HG03558 (cell line): ENCODE measurements at regions not wholly inside any gene's neighbourhood (a gene's known extent, or its start where the extent isn't known, plus 50 kb on each side); places are given as distances from the start of the nearest gene placed in this dataset.

Experiments
- ATAC-seq: cut with Tn5 transposase; IDR thresholded peaks from one replicate; pipeline ENCODE4 v1.9.1; 2021; ENCODE audit warnings: moderate number of reproducible peaks; ENCODE audit not compliant: unreplicated experiment; ENCODE audit errors: extremely low read depth

DNA sequence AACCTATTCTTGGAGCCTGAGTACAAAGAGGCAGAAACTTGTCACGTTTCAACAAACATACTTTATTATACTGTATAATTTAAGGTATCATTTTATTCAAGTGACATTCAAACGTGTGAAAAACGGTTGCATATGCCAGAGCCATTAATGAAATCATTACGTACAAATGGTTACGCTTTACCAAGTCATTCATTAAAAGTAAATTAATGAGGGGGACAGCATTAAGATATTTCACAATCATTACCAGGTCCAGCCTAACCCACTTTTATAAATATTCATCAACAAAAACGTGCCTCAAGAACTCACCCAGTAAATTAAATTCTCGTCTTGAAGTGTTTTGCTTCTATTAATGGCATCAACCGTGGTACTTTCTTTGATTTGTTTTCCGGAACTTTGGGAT, 253.0 kb downstream of the RPS24 start:
- no peak for ATAC-seq

DNA sequence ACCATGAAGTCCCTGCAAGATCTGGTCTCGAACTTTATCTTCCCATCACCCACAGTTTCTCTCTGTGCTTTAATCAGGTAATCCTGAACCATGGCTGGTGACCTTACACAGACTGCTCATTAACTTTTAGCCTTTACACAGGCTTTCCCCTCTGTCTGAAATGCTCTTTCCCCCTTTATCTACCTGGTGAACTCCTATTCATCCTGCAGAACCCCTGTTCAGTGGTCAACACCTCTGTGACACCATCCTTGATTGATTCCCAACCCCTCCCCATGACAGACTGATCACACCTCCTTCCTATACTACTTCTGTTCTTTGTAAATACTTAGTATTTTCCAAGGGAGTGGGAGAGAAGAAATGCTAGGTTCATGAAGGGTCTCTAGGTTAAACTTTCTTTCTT, 254.0 kb downstream of the RPS24 start:
- no peak for ATAC-seq

DNA sequence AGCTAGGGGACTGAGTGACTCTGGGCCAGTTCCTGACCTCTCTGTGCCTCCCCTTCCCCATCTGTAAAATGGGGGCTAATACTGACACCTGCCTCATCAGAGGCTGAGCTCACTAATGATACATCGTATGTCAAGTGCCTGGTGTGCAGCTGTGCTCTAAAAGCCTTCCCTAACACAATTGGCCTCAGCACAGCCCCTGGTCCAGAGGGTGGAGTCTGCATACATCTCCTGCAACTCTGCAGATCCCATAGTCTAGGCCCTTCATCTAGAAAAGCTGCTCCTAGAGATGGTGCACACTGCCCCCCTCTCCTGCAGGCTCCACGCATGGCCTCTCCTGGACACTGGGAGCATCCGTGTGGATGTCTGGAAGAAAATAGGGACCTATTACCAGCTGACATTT, 255.0 kb downstream of the RPS24 start:
- no peak for ATAC-seq

DNA sequence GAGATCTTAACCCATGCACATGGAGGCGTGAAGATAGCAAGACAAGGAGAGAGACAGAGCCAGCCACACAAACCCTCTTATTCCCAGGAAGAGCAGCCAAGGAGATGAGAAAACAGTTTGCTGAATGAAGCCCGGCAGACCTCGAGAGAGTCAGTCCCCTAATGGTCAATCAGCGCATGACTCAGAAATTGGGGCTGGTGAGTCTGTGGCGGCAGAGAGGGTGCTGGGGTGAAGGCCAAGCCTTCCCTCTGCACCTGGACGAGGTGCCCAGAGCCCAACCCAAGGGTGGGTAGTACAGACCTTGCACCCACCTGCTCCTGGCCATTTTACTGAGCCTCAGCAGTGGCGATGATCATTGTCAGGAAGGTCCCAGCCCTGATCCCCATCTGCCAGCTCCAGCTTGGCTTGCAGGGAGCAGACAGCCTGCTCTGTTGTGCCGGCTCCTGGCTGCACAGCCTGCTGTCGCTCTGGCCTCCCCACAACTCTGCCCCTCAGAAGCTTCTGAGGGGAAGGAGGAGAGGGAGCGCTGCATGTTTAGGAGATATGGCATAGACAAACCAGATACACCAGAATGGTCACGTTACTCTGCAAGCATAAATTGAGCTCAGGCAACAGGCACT, 256.6 kb downstream of the RPS24 start:
- no peak for ATAC-seq

DNA sequence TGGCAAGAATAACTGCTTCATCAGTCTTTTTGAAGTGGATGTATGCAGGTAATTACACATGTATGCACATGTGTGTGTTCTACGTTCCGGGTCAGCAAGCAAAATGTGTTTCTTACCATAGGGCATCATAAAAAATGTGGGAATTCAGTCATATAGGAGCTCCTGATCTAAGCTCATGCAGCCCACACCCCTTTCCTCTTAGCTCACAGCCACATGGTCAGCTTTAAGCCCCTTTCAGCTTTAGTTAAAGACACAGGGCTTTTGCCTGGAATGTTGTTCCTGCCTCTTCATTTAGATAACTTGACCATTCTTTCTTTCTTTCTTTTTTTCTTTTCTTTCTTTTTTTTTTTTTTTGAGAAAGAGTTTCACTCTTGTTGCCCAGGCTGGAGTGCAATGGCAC, 258.1 kb downstream of the RPS24 start:
- no peak for ATAC-seq

DNA sequence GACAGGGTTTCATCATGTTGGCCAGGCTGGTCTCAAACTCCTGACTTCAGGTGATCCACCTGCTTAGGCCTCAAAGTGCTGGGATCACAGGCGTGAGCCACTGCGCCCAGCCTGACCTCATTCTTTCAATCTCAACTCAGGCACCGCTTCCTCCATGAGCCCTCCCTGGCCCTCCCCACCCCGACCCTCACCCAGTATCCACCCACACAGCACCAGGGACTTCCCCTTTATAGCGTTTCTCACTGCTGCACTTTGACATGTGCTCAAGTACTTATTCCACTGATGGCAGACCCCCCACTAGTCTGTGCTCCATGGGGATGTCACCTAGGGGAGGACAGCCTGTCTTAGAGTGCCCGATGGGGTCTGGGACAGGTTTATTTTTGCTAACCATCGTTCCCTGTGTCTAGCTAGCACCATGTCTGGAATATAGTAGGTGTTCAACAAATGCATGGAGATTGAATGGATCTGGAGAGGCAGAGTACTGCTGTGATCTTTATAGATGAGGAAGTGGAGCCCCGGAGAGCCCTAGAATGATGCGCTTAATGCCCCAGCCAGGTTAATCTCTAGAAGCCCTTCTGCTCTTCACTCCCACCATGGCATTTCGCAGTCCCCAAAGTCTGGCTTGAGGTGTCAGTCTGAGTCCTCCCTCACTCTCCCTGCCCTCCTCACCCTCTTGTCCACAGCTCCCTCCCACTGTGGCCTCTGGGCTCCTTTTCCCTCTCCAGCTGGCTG, 258.8 kb downstream of the RPS24 start:
- no peak for ATAC-seq

DNA sequence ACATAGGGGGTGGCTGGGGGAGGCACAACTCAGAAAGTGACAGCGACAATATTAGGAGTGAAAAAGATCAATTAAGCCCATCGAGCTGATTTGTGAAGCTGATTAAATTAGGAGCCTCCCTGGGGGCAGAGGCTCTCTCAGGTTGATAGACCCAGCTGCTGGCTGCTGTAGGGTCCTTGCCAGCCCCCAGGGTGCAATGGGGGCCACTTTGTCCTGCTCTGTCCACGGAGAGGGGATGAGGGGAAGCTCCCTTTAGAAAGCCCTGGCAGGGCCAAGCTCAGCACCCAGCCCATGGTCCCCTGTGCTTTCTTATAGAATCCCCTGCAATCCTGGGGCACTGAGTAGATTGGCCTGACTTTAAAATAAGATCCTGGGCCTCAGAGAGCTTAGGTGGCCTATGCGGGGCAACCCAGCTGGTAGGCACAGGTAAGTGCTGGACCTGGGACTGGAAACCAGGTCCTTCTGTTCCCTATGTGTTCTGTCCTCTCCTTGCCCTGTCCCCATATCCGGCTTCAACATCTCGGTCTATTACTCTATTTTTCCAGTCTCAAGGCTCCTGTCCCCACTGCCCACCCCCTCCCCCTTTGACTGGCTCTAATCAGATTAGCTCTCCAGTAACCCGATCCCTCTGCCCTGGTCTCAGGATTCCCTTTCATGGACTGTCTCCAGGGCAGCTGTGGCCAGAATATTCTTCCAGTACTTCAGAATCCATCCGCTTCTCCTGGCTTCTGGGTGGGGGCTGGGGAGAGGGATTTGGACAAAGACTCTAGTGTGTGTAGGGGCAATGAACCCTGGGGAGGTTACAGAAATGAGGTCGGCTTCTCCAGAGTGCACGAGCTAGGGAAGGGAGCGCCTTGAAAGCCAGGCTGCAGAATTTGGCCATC, 259.6 kb downstream of the RPS24 start:
- ATAC-seq = no peak

DNA sequence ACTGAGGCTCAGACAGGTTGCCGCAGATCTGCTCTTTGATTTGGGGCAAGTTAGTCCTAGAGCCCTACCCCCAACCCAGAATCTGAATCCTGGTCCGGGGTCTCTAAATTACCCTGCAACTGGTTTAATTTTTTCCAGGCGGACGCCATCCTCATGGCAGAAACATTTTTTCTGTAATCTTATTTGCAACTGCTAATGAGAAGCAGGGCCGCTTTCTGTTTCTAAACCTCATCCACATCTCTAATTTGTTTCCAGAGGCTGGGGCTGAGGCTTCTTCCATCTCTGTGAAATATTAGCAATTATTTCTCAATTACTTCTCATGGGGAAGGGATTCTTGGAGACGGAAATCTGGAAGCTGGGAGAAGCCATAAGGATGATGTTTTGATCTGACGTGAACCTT, 261.6 kb downstream of the RPS24 start:
- no peak for ATAC-seq

DNA sequence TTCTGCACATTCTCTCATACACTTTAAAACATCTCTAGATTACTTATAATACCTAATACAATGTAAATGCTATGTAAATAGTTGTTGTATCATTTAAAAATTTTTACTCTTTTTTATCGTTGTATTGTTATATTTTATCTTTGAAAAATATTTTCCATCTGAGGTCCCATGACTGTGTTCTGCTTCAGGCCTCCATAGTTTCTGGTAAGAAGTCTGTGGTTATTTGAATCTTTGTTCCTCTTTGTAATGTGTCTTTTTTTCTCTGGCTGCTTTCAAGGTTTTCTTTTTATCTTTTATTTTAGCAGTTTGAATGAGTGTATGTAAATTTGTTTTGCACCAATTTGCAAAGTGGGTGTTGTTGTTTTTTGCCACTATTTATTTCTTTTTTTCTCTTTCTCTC, 263.1 kb downstream of the RPS24 start:
- no peak for ATAC-seq

DNA sequence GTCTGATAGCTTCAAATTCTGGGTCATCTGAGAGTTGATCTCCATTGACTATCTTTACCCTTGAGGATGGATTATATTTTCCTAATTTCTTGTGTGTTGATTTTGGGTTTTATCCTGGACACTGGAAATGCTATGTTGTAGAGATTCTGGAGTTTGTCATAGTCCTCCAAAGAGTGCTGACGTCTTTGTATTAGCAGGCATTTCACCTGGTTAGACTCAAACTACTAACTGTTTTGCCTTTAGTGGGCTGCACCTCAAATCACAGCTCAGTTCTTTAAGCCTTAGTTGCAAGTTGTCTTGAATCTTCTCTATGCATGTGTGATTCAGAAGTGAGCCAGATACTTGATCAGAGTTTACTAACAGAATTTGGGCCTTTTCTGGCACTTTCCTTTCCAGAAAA, 264.3 kb downstream of the RPS24 start:
- ATAC-seq = no peak

DNA sequence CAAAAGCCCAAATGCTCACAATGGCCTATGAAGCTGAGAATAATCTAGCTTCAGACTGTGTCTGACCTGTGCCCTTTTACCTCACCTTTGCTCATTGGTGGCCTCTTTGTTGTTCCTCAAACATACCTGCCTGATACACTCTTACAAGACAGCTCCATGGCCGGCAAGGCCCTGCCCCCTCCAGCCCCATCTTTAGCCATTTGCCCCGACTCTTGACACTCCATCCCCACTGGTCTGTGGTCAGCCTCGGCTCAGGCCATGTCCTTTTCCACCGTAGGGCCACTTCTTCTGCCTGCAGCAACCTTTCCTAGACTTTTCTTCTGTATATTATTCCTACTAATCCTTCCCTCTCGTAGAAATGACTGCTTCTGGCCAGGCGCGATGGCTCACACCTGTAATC, 265.2 kb downstream of the RPS24 start:
- no peak for ATAC-seq

DNA sequence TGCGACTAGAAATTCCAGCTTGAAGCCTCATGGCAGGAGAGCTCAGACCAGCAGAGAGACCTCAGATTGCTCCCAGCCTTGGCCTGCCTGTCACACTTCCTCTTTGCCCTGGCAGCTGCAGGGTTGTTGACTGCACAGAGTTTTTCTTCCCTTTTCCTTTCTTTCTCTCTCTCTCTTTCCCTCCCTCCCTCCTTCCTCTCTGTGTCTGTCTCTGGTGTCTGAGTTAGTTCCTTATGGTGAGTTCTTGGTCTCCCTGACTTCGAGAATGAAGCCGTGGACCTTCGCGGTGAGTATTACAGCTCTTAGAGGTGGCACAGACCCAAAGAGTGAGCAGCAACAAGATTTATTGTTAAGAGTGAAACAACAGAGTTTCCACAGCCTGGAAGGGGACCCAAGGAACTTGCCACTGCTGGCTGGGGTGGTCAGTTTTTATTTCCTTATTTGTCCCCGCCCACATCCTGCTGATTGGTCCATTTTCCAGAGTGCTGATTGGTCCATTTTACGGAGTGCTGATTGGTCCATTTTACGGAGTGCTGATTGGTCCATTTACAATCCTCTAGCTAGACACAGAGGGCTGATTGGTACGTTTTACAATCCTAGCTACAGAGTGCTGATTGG, 266.3 kb downstream of the RPS24 start:
- ATAC-seq = no peak

DNA sequence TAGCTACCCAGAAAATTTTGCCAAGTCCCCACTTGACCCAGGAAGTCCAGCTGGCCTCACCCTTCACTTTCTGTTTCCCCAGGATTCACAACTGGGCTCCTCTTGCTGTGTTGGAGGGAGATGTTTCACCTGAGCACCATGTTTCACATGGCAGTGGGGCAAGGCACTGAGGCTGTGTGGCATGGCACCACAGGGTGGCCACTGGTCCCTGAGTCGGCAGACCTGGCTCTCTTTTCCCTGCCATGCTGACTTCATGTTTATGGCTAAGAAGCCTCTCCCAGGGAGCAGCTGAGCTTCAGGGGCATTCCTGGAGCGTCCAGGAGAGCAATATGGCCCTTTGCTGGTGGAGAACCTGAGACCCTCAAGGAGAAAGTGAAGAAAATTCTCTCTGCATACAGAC, 266.9 kb downstream of the RPS24 start:
- ATAC-seq = no peak

DNA sequence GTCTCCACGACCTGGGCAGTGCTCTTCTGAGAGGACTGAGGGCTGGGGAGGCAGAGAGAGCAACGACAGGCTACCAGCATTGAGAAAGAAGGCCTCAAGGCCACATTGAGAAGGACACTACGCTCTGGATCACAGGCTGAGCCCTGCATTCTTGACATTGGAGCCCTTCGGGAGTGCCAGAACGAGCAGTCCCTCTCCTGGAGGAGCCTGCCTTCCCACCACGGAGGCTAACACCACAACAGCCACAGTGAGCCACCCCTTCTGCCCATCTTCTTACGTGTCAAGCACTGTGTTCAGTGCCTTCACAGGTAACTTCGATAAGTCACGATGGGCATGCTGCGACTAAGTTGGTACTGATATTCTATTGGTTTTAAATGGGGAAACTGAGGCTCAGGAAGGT, 267.8 kb downstream of the RPS24 start:
- no peak for ATAC-seq

DNA sequence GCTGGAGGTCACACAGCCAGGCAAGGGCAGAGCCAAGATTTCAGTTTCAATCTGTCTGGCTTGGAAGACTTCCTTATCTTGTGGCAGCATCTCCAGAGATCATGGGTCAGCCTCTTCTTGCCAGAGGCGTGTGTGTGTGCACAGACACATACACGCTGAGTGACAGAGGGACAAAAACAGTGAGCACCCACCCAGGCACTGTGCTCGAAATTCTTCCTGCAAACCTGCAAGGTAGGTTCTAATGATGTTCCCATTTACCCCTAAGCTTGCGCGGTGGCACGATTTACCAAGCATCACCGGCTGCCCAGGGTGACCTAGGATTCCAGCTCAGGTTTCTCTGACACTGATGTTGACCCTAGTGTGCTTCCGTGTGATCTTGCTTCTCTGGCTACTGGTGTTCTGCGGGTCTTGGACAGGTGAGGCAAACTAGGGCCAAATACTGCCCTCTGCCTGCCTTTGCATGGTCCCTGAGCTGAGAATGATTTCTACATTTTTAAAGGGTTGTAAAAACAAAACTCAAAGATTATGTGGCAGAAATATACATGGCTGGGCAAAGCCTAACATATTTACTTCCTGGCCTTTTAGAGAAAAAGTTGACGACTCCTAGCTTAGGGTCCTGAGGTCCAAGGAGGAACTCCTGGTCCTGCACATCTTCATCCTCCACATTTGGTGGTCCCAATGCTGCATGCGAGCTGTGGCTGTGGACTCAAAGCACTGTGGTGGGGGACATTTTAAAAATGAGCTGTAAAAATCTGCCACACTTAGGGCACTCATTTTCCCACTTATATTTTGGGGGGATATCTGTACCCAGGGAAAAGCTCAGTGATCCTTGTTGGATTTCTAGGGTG, 268.5 kb downstream of the RPS24 start:
- no peak for ATAC-seq

DNA sequence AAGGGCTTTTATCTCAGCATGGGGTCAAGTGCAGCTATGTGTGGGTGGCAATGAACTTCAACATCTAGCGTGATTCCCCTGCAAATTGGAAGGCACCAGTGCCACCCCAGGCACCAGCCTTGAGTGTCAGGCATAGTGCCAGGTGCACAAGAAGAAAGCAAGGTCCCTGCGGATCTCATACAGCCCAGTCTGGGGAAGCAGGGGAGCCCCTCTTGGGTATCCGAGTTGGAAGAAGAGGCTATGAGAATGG, 269.0 kb downstream of the RPS24 start:
- ATAC-seq = no peak

DNA sequence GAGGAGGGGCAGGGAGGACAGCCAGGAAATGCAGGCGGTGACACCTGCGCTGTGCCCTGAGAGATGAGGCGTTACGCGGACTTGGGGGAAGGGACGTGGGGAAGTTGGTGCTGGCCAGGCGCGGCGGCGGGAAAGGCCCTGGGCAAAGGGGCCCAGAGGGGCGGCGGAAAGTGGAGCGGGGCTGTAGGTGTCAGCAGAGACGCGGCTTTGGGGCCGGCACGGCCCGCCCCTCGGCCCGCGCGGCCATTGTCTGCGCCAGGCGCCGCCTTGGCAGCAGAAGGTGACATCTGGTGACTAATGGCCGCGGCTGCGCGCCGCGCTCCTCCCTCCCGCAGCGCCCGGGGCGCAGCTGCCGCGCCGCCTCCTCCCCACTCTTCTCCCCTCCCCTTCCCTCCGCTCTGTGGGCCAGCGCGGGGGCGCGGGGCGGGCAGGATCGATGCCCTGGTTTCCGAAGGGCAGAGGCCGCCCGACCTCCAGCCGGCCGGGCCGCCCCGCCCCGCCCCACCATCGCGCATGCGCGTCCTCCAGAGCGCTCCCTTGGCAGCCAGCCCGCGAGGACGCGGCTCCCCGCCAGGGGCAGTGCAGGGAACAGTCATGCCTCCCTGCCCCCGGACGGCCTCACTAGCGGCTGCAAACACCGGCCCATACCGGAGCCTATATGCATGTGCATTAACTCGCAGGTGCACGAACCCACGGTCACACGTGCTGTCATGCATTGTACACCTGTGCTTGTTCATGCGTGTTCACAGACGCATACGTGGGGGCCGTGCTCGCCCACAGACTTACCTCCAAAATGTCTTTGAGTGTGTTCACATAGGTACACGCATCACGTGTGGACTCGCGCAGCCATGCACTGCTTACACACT, 269.6 kb downstream of the RPS24 start:
- ATAC-seq = peak; percentile 81

DNA sequence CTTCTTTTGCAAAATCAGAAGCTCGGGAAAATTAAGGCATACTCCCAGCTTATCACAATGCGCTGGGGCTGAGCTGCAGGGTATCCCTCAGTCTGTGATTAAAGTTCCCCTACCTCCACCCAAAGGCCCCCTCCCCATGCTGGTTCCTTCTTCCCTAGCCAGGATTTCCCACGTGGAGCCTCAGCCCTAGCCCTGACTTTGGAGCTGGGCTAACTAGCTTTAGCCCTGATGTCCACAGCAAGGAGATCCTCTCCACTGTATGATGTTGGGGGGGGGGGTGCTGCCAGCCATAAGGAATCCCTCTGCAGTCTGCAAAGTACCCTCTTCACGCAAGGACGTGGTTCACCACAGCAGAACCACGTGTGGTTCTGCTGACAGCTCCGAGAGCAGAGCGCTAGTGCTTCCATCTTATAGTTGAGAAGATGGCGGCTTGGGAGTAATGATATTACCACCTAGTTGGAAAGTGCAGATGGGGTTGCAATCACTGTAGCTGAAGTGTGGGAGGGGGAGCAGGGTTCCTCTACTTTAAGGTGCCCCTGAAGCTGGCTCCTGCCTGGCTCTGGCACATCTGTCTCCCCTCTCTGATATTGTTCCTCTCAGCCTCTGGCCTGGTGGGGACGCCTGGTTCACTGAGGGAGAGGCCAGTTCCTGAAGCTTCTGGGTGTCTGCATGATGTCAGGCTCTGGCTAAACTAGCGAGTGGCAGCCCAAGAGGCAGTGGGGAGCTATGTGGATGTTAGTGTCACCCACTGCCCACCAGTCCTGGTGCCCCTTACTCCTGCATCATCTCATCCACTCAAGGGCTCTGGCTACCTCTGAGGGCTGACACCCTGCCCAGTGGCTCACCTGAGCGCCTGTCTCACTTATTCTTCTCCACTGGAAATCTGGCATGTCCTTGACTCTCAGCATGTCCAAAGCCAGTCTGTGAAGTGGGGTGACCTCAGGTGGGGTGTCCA, 270.7 kb downstream of the RPS24 start:
- no peak for ATAC-seq
